H1 (cell line): ENCODE measurements at regions not wholly inside any gene's neighbourhood (a gene's known extent, or its start where the extent isn't known, plus 50 kb on each side); places are given as distances from the start of the nearest gene placed in this dataset.
A peak's percentile ranks its signal among the peaks of the same experiment; 100 is the strongest.

ENCODE experiments used
- CTCF ChIA-PET: fragments of 300-600 bp; sonication (Branson Sonifier 250); formaldehyde crosslinking; loops from one replicate; lab custom pipeline; 2021; ENCODE audit not compliant: partially characterized antibody; lab: Charles Lee
- POLR2A ChIA-PET: fragments of 300-600 bp; sonication (Branson Sonifier 250); formaldehyde crosslinking; loops from one replicate; lab custom pipeline; 2021; ENCODE audit warnings: inconsistent platforms; ENCODE audit not compliant: partially characterized antibody; lab: Charles Lee
- DNase-seq, 2 experiments: peaks; one replicate each; pipeline versions ENCODE4 v3.0.0 to v3.0.0-alpha.2; 2010 to 2022; ENCODE audit warnings: low spot score in 2 of 2, low read depth in 1 of 2, mixed read lengths in 1 of 2
- FAIRE-seq: peaks from 2 replicates; lab custom pipeline; 2011; peaks lifted over from hg19 to GRCh38; lab: Jason Lieb, UNC
- H2AFZ ChIP-seq: 2 replicates; pipeline ENCODE4 v1.8.1; 2012; ENCODE audit warnings: low read length, inconsistent platforms
- H2AK5ac ChIP-seq: 2 replicates; pipeline ENCODE4 v1.6.1; 2013; ENCODE audit warnings: low read depth, low read length
- H2BK120ac ChIP-seq: replicated peaks from 2 replicates; pipeline ENCODE3; 2013; ENCODE audit warnings: low read depth, low read length, inconsistent platforms
- H2BK12ac ChIP-seq: 2 replicates; pipeline ENCODE4 v1.6.1; 2013; ENCODE audit warnings: low read depth, low read length
- H2BK15ac ChIP-seq: 2 replicates; pipeline ENCODE4 v1.6.1; 2013; ENCODE audit warnings: low read length
- H2BK20ac ChIP-seq: 2 replicates; pipeline ENCODE4 v1.6.1; 2013; ENCODE audit warnings: low read length
- H2BK5ac ChIP-seq: 2 replicates; pipeline ENCODE4 v1.6.1; 2013; ENCODE audit warnings: low read depth, low read length
- H3K14ac ChIP-seq: 2 replicates; pipeline ENCODE4 v1.6.1; 2013; ENCODE audit warnings: inconsistent platforms; ENCODE audit not compliant: insufficient read length
- H3K18ac ChIP-seq: 2 replicates; pipeline ENCODE4 v1.6.1; 2013; ENCODE audit warnings: low read length; ENCODE audit errors: extremely low read depth
- H3K23ac ChIP-seq: 2 replicates; pipeline ENCODE4 v1.6.1; 2013; ENCODE audit warnings: inconsistent platforms; ENCODE audit not compliant: insufficient read length
- H3K23me2 ChIP-seq: 2 replicates; pipeline ENCODE4 v1.6.1; 2013; ENCODE audit warnings: low read depth, low read length
- H3K27ac ChIP-seq: 2 replicates; pipeline ENCODE4 v1.6.1; 2011; ENCODE audit warnings: low read depth, low read length, inconsistent platforms
- H3K27me3 ChIP-seq, 4 experiments: replicated peaks in 1 of 4; 1 replicate in 1 of 4; 2 replicates in 3 of 4; pipeline versions ENCODE4 v1.6.1 to v1.8.1; 2011 to 2013; ENCODE audit warnings: low read length in 3 of 4, mild to moderate bottlenecking in 3 of 4, inconsistent platforms in 2 of 4, mixed read lengths in 2 of 4, moderate library complexity in 1 of 4; ENCODE audit not compliant: control insufficient read depth in 3 of 4, insufficient read depth in 3 of 4; ENCODE audit errors: extremely low read depth in 1 of 4
- H3K36me3 ChIP-seq, 4 experiments: 2 replicates each; pipeline versions ENCODE4 v1.6.1 to v1.8.1; 2011 to 2013; ENCODE audit warnings: mild to moderate bottlenecking in 4 of 4, low read length in 3 of 4, moderate library complexity in 2 of 4, control low read depth in 1 of 4, inconsistent platforms in 1 of 4; ENCODE audit not compliant: insufficient read depth in 4 of 4, control insufficient read depth in 2 of 4
- H3K4ac ChIP-seq: replicated peaks from 2 replicates; pipeline ENCODE3; 2013; ENCODE audit warnings: low read length, low read depth, mixed read lengths, inconsistent platforms; ENCODE audit not compliant: insufficient read length
- H3K4me1 ChIP-seq, 4 experiments: replicated peaks in 1 of 4; 1 replicate in 1 of 4; 2 replicates in 3 of 4; pipeline versions ENCODE4 v1.6.1 to v1.8.1; 2011 to 2013; ENCODE audit warnings: low read length in 3 of 4, inconsistent platforms in 2 of 4, mixed read lengths in 1 of 4; ENCODE audit not compliant: insufficient read depth in 4 of 4, control insufficient read depth in 3 of 4
- H3K4me2 ChIP-seq, 2 experiments: 2 replicates each; pipeline versions ENCODE4 v1.6.1 to v1.8.1; 2011 to 2013; ENCODE audit warnings: low read depth in 2 of 2, low read length in 2 of 2, control low read depth in 1 of 2, inconsistent platforms in 1 of 2, mild to moderate bottlenecking in 1 of 2; ENCODE audit not compliant: insufficient read depth in 1 of 2
- H3K4me3 ChIP-seq, 4 experiments: fragments of 200-600, 300-600 bp in 1 of 4; sonication (generic), shearing (Covaris generic), sonication (Bioruptor Twin) in 1 of 4; 2 replicates each; pipeline versions ENCODE4 v1.5.1 to v1.8.1; 2011 to 2016; ENCODE audit warnings: low read length in 4 of 4, low read depth in 3 of 4, control low read depth in 2 of 4, inconsistent platforms in 2 of 4, mild to moderate bottlenecking in 2 of 4, mixed read lengths in 1 of 4, moderate library complexity in 1 of 4; ENCODE audit not compliant: insufficient read depth in 2 of 4; ENCODE audit errors: extremely low read depth in 1 of 4
- H3K56ac ChIP-seq: replicated peaks from 2 replicates; pipeline ENCODE3; 2013; ENCODE audit warnings: low read depth, mild to moderate bottlenecking, mixed read lengths, low read length, inconsistent platforms; ENCODE audit not compliant: insufficient read length
- H3K79me1 ChIP-seq: 2 replicates; pipeline ENCODE4 v1.6.1; 2013; ENCODE audit warnings: low read depth, low read length, control low read depth
- H3K79me2 ChIP-seq, 2 experiments: 2 replicates each; pipeline versions ENCODE4 v1.6.1 to v1.8.1; 2012 to 2013; ENCODE audit warnings: low read length in 2 of 2, mild to moderate bottlenecking in 2 of 2, inconsistent platforms in 1 of 2; ENCODE audit not compliant: insufficient read depth in 2 of 2, control insufficient read depth in 1 of 2
- H3K9ac ChIP-seq, 4 experiments: replicated peaks in 1 of 4; 1 replicate in 1 of 4; 2 replicates in 3 of 4; pipeline versions ENCODE4 v1.6.1 to v1.8.1; 2011 to 2013; ENCODE audit warnings: low read depth in 3 of 4, low read length in 3 of 4, control low read depth in 2 of 4, mild to moderate bottlenecking in 2 of 4, moderate library complexity in 2 of 4, inconsistent platforms in 1 of 4; ENCODE audit errors: extremely low read depth in 1 of 4
- H3K9me3 ChIP-seq, 2 experiments: 2 replicates each; pipeline versions ENCODE4 v1.6.1 to v1.8.1; 2012 to 2013; ENCODE audit warnings: mild to moderate bottlenecking in 2 of 2, moderate library complexity in 2 of 2, control low read depth in 1 of 2, inconsistent platforms in 1 of 2, low read depth in 1 of 2, low read length in 1 of 2, mixed read lengths in 1 of 2; ENCODE audit not compliant: insufficient read depth in 2 of 2
- H4K20me1 ChIP-seq, 2 experiments: replicated peaks in 1 of 2; 2 replicates each; pipeline versions ENCODE3 to v1.8.1; 2011 to 2013; ENCODE audit warnings: inconsistent platforms in 2 of 2, low read length in 2 of 2, mild to moderate bottlenecking in 1 of 2; ENCODE audit not compliant: insufficient read depth in 2 of 2, control insufficient read depth in 1 of 2
- H4K5ac ChIP-seq: 2 replicates; pipeline ENCODE4 v1.6.1; 2013; ENCODE audit warnings: low read length, low read depth, mixed read lengths, inconsistent platforms; ENCODE audit not compliant: insufficient read length
- H4K8ac ChIP-seq: 2 replicates; pipeline ENCODE4 v1.8.0; 2013; ENCODE audit warnings: mild to moderate bottlenecking, moderate library complexity, low read length, inconsistent platforms; ENCODE audit not compliant: insufficient read depth; ENCODE audit errors: extremely low read depth
- H4K91ac ChIP-seq: replicated peaks from 2 replicates; pipeline ENCODE3; 2013; ENCODE audit warnings: low read length, mixed read lengths, inconsistent platforms; ENCODE audit not compliant: insufficient read length
- CHD2 ChIP-seq: IDR thresholded peaks from 2 replicates; pipeline ENCODE4 v1.6.1; 2012; ENCODE audit warnings: low read length, improper control_type of control experiment
- CTCF ChIP-seq, 3 experiments: IDR thresholded peaks; 1 replicate in 2 of 3; 2 replicates in 1 of 3; pipeline versions ENCODE4 v1.5.1 to v1.6.1; 2011; ENCODE audit warnings: low read length in 3 of 3, mild to moderate bottlenecking in 3 of 3, inconsistent platforms in 2 of 3, low read depth in 1 of 3, moderate library complexity in 1 of 3; ENCODE audit not compliant: insufficient read depth in 1 of 3; ENCODE audit errors: control extremely low read depth in 1 of 3
- KDM1A ChIP-seq: fragments of 200-600, 300-600 bp; sonication (generic); IDR thresholded peaks from 2 replicates; pipeline ENCODE4 v1.7.1; 2016; ENCODE audit warnings: mild to moderate bottlenecking, low read length, borderline replicate concordance
- KDM4A ChIP-seq: IDR thresholded peaks from one replicate; pipeline ENCODE4 v1.7.1; 2012; ENCODE audit warnings: low read depth, mild to moderate bottlenecking, moderate library complexity, low read length, inconsistent platforms; ENCODE audit not compliant: severe bottlenecking
- RAD21 ChIP-seq, 2 experiments: IDR thresholded peaks in 1 of 2; conservative IDR thresholded peaks in 1 of 2; 2 replicates each; pipeline ENCODE4 v1.6.1; 2011; ENCODE audit warnings: low read depth in 2 of 2, low read length in 2 of 2, improper control_type of control experiment in 1 of 2, inconsistent platforms in 1 of 2, mild to moderate bottlenecking in 1 of 2, moderate library complexity in 1 of 2
- SIN3A ChIP-seq, 2 experiments: IDR thresholded peaks in 1 of 2; conservative IDR thresholded peaks in 1 of 2; 2 replicates each; pipeline ENCODE4 v1.6.1; 2011 to 2012; ENCODE audit warnings: low read length in 2 of 2, improper control_type of control experiment in 1 of 2, low read depth in 1 of 2, mild to moderate bottlenecking in 1 of 2
- SIX5 ChIP-seq: IDR thresholded peaks from 2 replicates; pipeline ENCODE4 v1.6.1; 2011; ENCODE audit warnings: mild to moderate bottlenecking, low read depth, low read length
- TAF1 ChIP-seq: IDR thresholded peaks from 2 replicates; pipeline ENCODE4 v1.6.1; 2011; ENCODE audit warnings: mild to moderate bottlenecking, low read depth, low read length
- TBP ChIP-seq: IDR thresholded peaks from 2 replicates; pipeline ENCODE4 v1.6.1; 2011; ENCODE audit warnings: low read depth, low read length, improper control_type of control experiment
- TCF12 ChIP-seq: IDR thresholded peaks from 2 replicates; pipeline ENCODE4 v1.6.1; 2011; ENCODE audit warnings: low read depth, mild to moderate bottlenecking, low read length
- TEAD4 ChIP-seq: IDR thresholded peaks from 2 replicates; pipeline ENCODE4 v1.6.1; 2012; ENCODE audit warnings: low read depth, low read length, inconsistent platforms, mixed read lengths
- WGBS, 2 experiments: shearing (Covaris generic) in 1 of 2; methylation state at CpG; one replicate each; pipeline versions ENCODE4 v1.1.6 to v1.1.7; 2013 to 2015; ENCODE audit warnings: low lambda C conversion rate in 2 of 2, mixed read lengths in 2 of 2, inconsistent platforms in 1 of 2, low coverage in 1 of 2, missing lambda C conversion rate in 1 of 2; ENCODE audit not compliant: insufficient replicate concordance in 2 of 2, insufficient coverage in 1 of 2, insufficient read length in 1 of 2; ENCODE audit errors: extremely low coverage in 1 of 2, missing lambda C conversion rate in 1 of 2; 5-methylcytosine and 5-hydroxymethylcytosine counted together

DNA sequence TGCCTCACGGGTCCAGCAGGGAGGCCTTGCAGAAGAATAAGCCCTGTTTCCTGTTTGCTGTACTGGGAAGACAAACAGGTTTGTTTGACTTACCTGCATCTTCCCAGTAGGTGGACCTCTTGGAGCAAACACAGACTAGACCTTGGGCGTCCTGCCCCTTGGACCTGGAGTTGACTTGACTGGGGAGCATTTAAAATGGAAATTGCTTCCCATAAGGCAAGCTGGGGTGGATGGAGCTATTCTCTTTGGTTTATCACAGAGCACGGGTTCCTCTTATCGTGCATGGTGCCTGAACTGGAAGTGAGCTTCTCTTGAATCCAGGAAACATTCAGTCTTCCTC lies 151.4 kb downstream of the RPLP1 start:
- Histone ChIP-seq H3K79me2 (no peaks in the 10 kb centered on the region), H3K4me3 (no peak overlapping the region), H4K5ac (no peak overlapping the region), H3K18ac (no peak overlapping the region), H3K4me1 (no peaks in the 10 kb centered on the region), H3K36me3 (no peaks in the 10 kb centered on the region), H4K8ac (no peak overlapping the region), H2BK12ac (no peak overlapping the region), H3K23me2 (no peaks in the 10 kb centered on the region), H3K4ac (no peak overlapping the region), H3K9ac (no peak overlapping the region), H2AK5ac (no peak overlapping the region), H3K56ac (no peak overlapping the region), H2BK5ac (no peak overlapping the region), H2BK15ac (no peak overlapping the region), H2BK20ac (no peak overlapping the region), H4K91ac (no peak overlapping the region), H3K14ac (no peak overlapping the region), H2AFZ (no peak overlapping the region), H3K23ac (no peak overlapping the region), H2BK120ac (no peak overlapping the region), H3K9me3 (no peaks in the 10 kb centered on the region), H3K27ac (no peak overlapping the region), H3K27me3 (no peaks in the 10 kb centered on the region; a peak in 2 of 7 replicates), H3K79me1 (no peaks in the 10 kb centered on the region), H4K20me1 (no peaks in the 10 kb centered on the region), H3K4me2 (no peak overlapping the region)
- no peak for TF ChIP-seq CHD2
- no peak for TF ChIP-seq SIN3A (conservative IDR thresholded peaks at IDR 0.05 in 1 of 2, IDR thresholded peaks at IDR 0.05 in 1 of 2; ENCODE audit: low read depth in 1 of 2, low read length in 2 of 2)
- no peak for TF ChIP-seq TEAD4
- no peak for TF ChIP-seq SIX5
- TF ChIP-seq RAD21 (IDR thresholded peaks at IDR 0.05 in 1 of 2, conservative IDR thresholded peaks at IDR 0.05 in 1 of 2; ENCODE audit: low read depth in 2 of 2, low read length in 2 of 2) = peak; percentile 75 to 84
- no peak for TF ChIP-seq TCF12
- no peak for TF ChIP-seq KDM4A
- TF ChIP-seq CTCF (IDR thresholded peaks at IDR 0.05; ENCODE audit: control extremely low read depth in 1 of 3, insufficient read depth in 1 of 3, low read depth in 1 of 3, low read length in 3 of 3) = peak; percentile 13 to 65 (median 53)
- TF ChIP-seq KDM1A = no peak
- no peak for TF ChIP-seq TAF1
- TF ChIP-seq TBP = no peak
- 76% methylated on average over 4 of the region's 4 CpGs; no CpG with 5 or more reads in 1 of the 2 experiments for WGBS, 2 experiments
- DNase-seq = no peak
- CTCF ChIA-PET = interaction anchor here (0.8 to 2.7 kb wide), 19 partner anchors 10 to 341 kb away, joined by 3 to 11 read pairs (median 4); no protein-coding TSS in a partner anchor
- POLR2A ChIA-PET = interaction anchor here (1.4 kb wide), 1 partner anchor 152 kb away, joined by 4 read pairs; the partner anchor contains the start of gene RPLP1
- peak; percentile 42 for FAIRE-seq
